OCI-LY7 (cell line): ENCODE measurements at regions not wholly inside any gene's neighbourhood (a gene's known extent, or its start where the extent isn't known, plus 50 kb on each side); places are given as distances from the start of the nearest gene placed in this dataset.

Experiments used
- BruUV-seq: library from RNA; stranded (reverse); fragments of 400-500 nt; replicated peaks from 2 replicates; lab custom pipeline; 2021; lab: Mats Ljungman, UMichigan
- CTCF ChIA-PET: fragments of 300-600 bp; sonication (Branson Sonifier 250); formaldehyde crosslinking; loops from one replicate; lab custom pipeline; 2022; ENCODE audit warnings: antibody characterized with exemption; ENCODE audit not compliant: unreplicated experiment; lab: Charles Lee
- POLR2A ChIA-PET: fragments of 300-600 bp; sonication (Branson Sonifier 250); formaldehyde crosslinking; loops from one replicate; lab custom pipeline; 2022; ENCODE audit warnings: antibody characterized with exemption; lab: Charles Lee
- DNase-seq: peaks from one replicate; pipeline ENCODE4 v3.0.0-alpha.2; 2015; ENCODE audit warnings: low spot score
- H2AFZ ChIP-seq: fragments of 200-600 bp; sonication (generic), shearing (Covaris generic); 2 replicates; pipeline ENCODE4 v1.6.1; 2014; ENCODE audit warnings: mild to moderate bottlenecking, antibody characterized with exemption, low read length, moderate library complexity
- H3K27ac ChIP-seq: fragments of 200-600 bp; sonication (generic); 2 replicates; pipeline ENCODE4 v1.5.1; 2014; ENCODE audit warnings: mixed run types, low read depth, mild to moderate bottlenecking, moderate library complexity, low read length, inconsistent platforms; ENCODE audit not compliant: poor library complexity, severe bottlenecking
- H3K36me3 ChIP-seq: fragments of 200-600 bp; sonication (generic); 2 replicates; pipeline ENCODE4 v1.6.1; 2014; ENCODE audit warnings: mild to moderate bottlenecking, antibody characterized with exemption, low read length, moderate library complexity, mixed read lengths; ENCODE audit not compliant: insufficient read depth
- H3K4me1 ChIP-seq: fragments of 200-600 bp; sonication (generic); 2 replicates; pipeline ENCODE4 v1.5.1; 2014; ENCODE audit warnings: mild to moderate bottlenecking, low read length; ENCODE audit not compliant: insufficient read depth, poor library complexity, severe bottlenecking
- H3K4me2 ChIP-seq: fragments of 200-600 bp; sonication (generic); 2 replicates; pipeline ENCODE4 v1.6.1; 2014; ENCODE audit warnings: mild to moderate bottlenecking, low read length
- H3K4me3 ChIP-seq: fragments of 200-600 bp; sonication (generic); 2 replicates; pipeline ENCODE4 v1.5.1; 2014; ENCODE audit warnings: mild to moderate bottlenecking, low read depth, low read length; ENCODE audit not compliant: poor library complexity, severe bottlenecking
- H3K79me2 ChIP-seq: fragments of 200-600 bp; sonication (generic); 2 replicates; pipeline ENCODE4 v1.6.1; 2016; ENCODE audit warnings: low read depth, mild to moderate bottlenecking, low read length, moderate library complexity, mixed read lengths; ENCODE audit not compliant: insufficient read depth
- H3K9me2 ChIP-seq: fragments of 200-600 bp; sonication (generic); 2 replicates; pipeline ENCODE4 v1.6.1; 2016; ENCODE audit warnings: mild to moderate bottlenecking, low read length, mixed read lengths; ENCODE audit not compliant: insufficient read depth
- H3K9me3 ChIP-seq: fragments of 200-600 bp; sonication (generic); 2 replicates; pipeline ENCODE4 v1.6.1; 2014; ENCODE audit warnings: mild to moderate bottlenecking, mixed run types, low read length, mixed read lengths
- H4K20me1 ChIP-seq: fragments of 200-600 bp; sonication (generic); 2 replicates; pipeline ENCODE4 v1.6.1; 2014; ENCODE audit warnings: mild to moderate bottlenecking, antibody characterized with exemption, low read length, moderate library complexity, mixed read lengths; ENCODE audit not compliant: insufficient read depth
- EZH2phosphoT487 ChIP-seq: fragments of 200-600 bp; sonication (generic); IDR thresholded peaks from 2 replicates; pipeline ENCODE4 v1.6.1; 2018; ENCODE audit warnings: low read depth, borderline replicate concordance, mild to moderate bottlenecking, mixed run types, antibody characterized with exemption, low read length, moderate library complexity, mixed read lengths
- intact Hi-C: fragments of 100-400 bp; cut with micrococcal nuclease; formaldehyde crosslinking; loops from one replicate; pipeline ENCODE4 v1.10.0; 2022; ENCODE audit not compliant: unreplicated experiment
- TF ChIP-seq, protein P1 (sequence below): fragments of 200-600 bp; sonication (generic); conservative IDR thresholded peaks from 2 replicates; pipeline ENCODE4 v1.5.1; 2014; ENCODE audit warnings: mild to moderate bottlenecking, antibody characterized with exemption, low read length, moderate library complexity, mixed read lengths

DNA sequence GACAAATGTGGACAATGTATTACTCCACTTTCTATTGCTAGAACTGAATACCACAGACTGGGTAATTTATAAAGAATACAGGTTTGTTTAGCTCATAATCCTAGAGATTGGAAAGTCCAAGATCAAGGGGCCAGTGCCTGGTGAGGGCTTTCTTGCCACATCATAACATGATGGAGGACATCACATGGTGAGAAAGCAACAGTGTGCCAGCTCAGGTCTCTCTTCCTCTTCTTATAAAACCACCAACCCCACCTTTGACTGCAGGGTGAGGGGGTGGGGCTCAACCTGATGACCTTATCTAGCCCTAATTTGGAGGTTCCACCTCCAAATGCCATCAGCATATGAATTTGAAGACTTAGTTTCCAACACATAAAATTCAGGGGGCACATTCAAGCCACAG lies 105.7 kb upstream of the CXorf66 start:
- Histone ChIP-seq H2AFZ (no peak overlapping the region), H3K79me2 (no peaks in the 10 kb centered on the region), H3K9me3 (no peaks in the 10 kb centered on the region), H3K36me3 (no peaks in the 10 kb centered on the region), H3K4me1 (no peaks in the 10 kb centered on the region), H3K9me2 (no peaks in the 10 kb centered on the region), H3K4me2 (no peak overlapping the region), H3K27ac (no peak overlapping the region), H3K4me3 (no peak overlapping the region), H4K20me1 (no peaks in the 10 kb centered on the region)
- ChIA-PET POLR2A (interaction anchor here (0.6 kb wide), 1 partner anchor 417 kb away, joined by 6 read pairs; no protein-coding TSS in a partner anchor), CTCF (no interaction called here)
- DNase-seq, result no peak
- TF ChIP-seq, protein P1, sequence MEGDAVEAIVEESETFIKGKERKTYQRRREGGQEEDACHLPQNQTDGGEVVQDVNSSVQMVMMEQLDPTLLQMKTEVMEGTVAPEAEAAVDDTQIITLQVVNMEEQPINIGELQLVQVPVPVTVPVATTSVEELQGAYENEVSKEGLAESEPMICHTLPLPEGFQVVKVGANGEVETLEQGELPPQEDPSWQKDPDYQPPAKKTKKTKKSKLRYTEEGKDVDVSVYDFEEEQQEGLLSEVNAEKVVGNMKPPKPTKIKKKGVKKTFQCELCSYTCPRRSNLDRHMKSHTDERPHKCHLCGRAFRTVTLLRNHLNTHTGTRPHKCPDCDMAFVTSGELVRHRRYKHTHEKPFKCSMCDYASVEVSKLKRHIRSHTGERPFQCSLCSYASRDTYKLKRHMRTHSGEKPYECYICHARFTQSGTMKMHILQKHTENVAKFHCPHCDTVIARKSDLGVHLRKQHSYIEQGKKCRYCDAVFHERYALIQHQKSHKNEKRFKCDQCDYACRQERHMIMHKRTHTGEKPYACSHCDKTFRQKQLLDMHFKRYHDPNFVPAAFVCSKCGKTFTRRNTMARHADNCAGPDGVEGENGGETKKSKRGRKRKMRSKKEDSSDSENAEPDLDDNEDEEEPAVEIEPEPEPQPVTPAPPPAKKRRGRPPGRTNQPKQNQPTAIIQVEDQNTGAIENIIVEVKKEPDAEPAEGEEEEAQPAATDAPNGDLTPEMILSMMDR, result no peak
- no peak for TF ChIP-seq EZH2phosphoT487
- BruUV-seq, result no TSS peak
- intact Hi-C loops, result no loop called here

DNA sequence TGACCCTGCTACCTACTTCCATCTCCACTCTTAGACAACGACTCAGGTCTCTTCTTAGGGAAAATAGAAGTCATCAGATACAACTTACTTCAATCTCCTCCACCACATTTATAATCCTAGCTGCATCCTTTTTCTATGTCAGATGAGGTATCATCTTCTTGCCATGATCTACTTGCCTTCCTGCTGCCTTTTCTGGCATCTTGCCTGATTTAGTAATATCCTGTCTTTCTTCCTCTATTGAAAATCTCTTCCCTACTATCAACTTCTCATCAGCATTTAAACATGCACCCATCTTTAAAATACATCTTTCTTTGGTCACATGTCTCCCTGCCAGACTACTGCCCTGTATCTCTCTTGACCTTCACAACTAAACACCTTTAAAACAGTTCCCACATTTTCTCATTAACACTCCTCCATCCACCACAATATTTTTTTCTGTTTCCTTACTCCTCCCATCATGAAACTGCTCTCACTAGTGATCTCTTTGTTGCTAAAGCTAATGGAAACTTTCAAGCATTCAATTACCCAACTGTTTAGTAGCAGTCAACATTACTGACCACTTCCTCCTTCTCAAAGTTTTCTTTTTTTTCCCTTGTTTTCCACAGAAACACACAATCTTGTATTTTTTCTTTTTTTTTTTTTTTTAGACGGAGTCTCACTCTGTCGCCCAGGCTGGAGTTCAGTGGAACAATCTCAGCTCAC lies 100.8 kb upstream of the CXorf66 start:
- POLR2A ChIA-PET, result interaction anchor here (0.7 kb wide), 1 partner anchor 825 kb away, joined by 3 read pairs; no protein-coding TSS in a partner anchor
- TF ChIP-seq, protein P1, result no peak
- no peak for TF ChIP-seq EZH2phosphoT487
- no peaks in the 10 kb centered on the region for H3K36me3 ChIP-seq
- no peak overlapping the region for H3K4me3 ChIP-seq
- H3K4me2 ChIP-seq, result no peak overlapping the region
- BruUV-seq, result no TSS peak
- CTCF ChIA-PET, result no interaction called here
- intact Hi-C loops, result no loop called here
- no peaks in the 10 kb centered on the region for H3K79me2 ChIP-seq
- H4K20me1 ChIP-seq, result no peaks in the 10 kb centered on the region
- no peak overlapping the region for H3K27ac ChIP-seq
- no peak for DNase-seq
- no peaks in the 10 kb centered on the region for H3K9me2 ChIP-seq
- no peaks in the 10 kb centered on the region for H3K4me1 ChIP-seq
- no peak overlapping the region for H2AFZ ChIP-seq
- no peaks in the 10 kb centered on the region for H3K9me3 ChIP-seq

DNA sequence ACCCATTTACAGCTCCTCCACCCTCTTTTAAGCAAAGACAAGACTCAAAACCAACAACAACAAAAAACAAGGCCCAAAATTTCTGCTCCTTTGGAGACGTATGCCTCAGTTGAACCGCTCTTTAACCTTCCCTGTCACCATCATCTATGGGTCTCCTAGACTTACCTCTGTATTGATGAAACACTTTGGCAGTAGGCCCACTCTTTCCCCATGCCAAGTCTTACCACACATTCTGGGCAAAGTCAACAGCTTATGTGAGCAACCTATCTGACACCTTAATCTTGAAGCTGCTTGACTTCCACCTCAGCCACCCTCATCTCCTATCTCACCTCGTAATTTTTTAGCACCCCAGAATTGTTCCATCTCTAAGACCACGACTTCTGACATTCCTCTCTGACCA lies 99.7 kb upstream of the CXorf66 start:
- TF ChIP-seq, protein P1, result no peak
- no peak for TF ChIP-seq EZH2phosphoT487
- Histone ChIP-seq H3K4me3 (no peak overlapping the region), H2AFZ (no peak overlapping the region), H3K4me2 (no peak overlapping the region), H4K20me1 (no peaks in the 10 kb centered on the region), H3K27ac (no peak overlapping the region), H3K9me2 (no peaks in the 10 kb centered on the region), H3K79me2 (no peaks in the 10 kb centered on the region), H3K4me1 (no peaks in the 10 kb centered on the region), H3K36me3 (no peaks in the 10 kb centered on the region), H3K9me3 (no peaks in the 10 kb centered on the region)
- intact Hi-C loops, result loop anchor here (5.0 kb wide), 1 partner anchor 77 kb away; no protein-coding TSS in a partner anchor
- ChIA-PET POLR2A (no interaction called here), CTCF (no interaction called here)
- DNase-seq, result no peak
- BruUV-seq, result no TSS peak
